Astrocyte (in vitro differentiated cells and primary cell): ENCODE measurements at regions not wholly inside any gene's neighbourhood (a gene's known extent, or its start where the extent isn't known, plus 50 kb on each side); places are given as distances from the start of the nearest gene placed in this dataset.

Experiments used
- DNase-seq: peaks from one replicate; pipeline ENCODE4 v3.0.0-alpha.2; 2010; ENCODE audit warnings: low read depth
- FAIRE-seq: peaks from 2 replicates; lab custom pipeline; 2011; peaks lifted over from hg19 to GRCh38; lab: Jason Lieb, UNC
- H2AFZ ChIP-seq: 2 replicates; pipeline ENCODE4 v1.6.0; 2012; ENCODE audit warnings: low read depth, low read length, inconsistent platforms
- H3K27ac ChIP-seq: 2 replicates; pipeline ENCODE4 v1.5.1; 2011; ENCODE audit warnings: low read depth, low read length, inconsistent platforms
- H3K27me3 ChIP-seq: 2 replicates; pipeline ENCODE4 v1.6.0; 2011; ENCODE audit warnings: low read length, inconsistent platforms; ENCODE audit not compliant: insufficient read depth
- H3K36me3 ChIP-seq: 2 replicates; pipeline ENCODE4 v1.5.1; 2011; ENCODE audit warnings: low read length, inconsistent platforms; ENCODE audit not compliant: insufficient read depth
- H3K4me1 ChIP-seq: 2 replicates; pipeline ENCODE4 v1.5.1; 2011; ENCODE audit warnings: low read length, inconsistent platforms; ENCODE audit not compliant: insufficient read depth
- H3K4me2 ChIP-seq: 2 replicates; pipeline ENCODE4 v1.6.0; 2012; ENCODE audit warnings: low read length, inconsistent platforms
- H3K4me3 ChIP-seq: 2 replicates; pipeline ENCODE4 v1.5.1; 2011; ENCODE audit warnings: low read depth, mild to moderate bottlenecking, low read length, inconsistent platforms; ENCODE audit not compliant: insufficient read depth
- H3K79me2 ChIP-seq: 2 replicates; pipeline ENCODE4 v1.6.0; 2012; ENCODE audit warnings: mild to moderate bottlenecking, low read length, inconsistent platforms; ENCODE audit not compliant: insufficient read depth
- H3K9ac ChIP-seq: 2 replicates; pipeline ENCODE4 v1.6.0; 2012; ENCODE audit warnings: mild to moderate bottlenecking, low read length, inconsistent platforms
- H3K9me3 ChIP-seq: 2 replicates; pipeline ENCODE4 v1.5.1; 2012; ENCODE audit warnings: low read depth, mild to moderate bottlenecking, low read length, inconsistent platforms; ENCODE audit not compliant: insufficient read depth
- H4K20me1 ChIP-seq: 2 replicates; pipeline ENCODE4 v1.6.0; 2012; ENCODE audit warnings: low read length, inconsistent platforms; ENCODE audit not compliant: insufficient read depth
- H3K27ac Mint-ChIP-seq: one replicate; pipeline ENCODE4 v1.8.0; 2021; ENCODE audit warnings: mild to moderate bottlenecking, mixed read lengths; ENCODE audit not compliant: unreplicated experiment
- H3K27me3 Mint-ChIP-seq: one replicate; pipeline ENCODE4 v1.8.0; 2021; ENCODE audit warnings: low read depth, mixed read lengths; ENCODE audit not compliant: unreplicated experiment
- H3K36me3 Mint-ChIP-seq: one replicate; pipeline ENCODE4 v1.8.0; 2021; ENCODE audit warnings: low read depth, mixed read lengths; ENCODE audit not compliant: unreplicated experiment
- H3K4me1 Mint-ChIP-seq: one replicate; pipeline ENCODE4 v1.8.0; 2021; ENCODE audit warnings: low read depth, mixed read lengths; ENCODE audit not compliant: unreplicated experiment
- H3K4me3 Mint-ChIP-seq: one replicate; pipeline ENCODE4 v1.8.0; 2021; ENCODE audit warnings: mild to moderate bottlenecking, moderate library complexity, mixed read lengths; ENCODE audit not compliant: unreplicated experiment
- H3K9me3 Mint-ChIP-seq: one replicate; pipeline ENCODE4 v1.8.0; 2021; ENCODE audit warnings: mild to moderate bottlenecking, mixed read lengths; ENCODE audit not compliant: unreplicated experiment
- CTCF ChIP-seq: IDR thresholded peaks from 2 replicates; pipeline ENCODE4 v1.5.1; 2011; ENCODE audit warnings: low read depth, mild to moderate bottlenecking, inconsistent platforms, low read length, moderate library complexity; ENCODE audit not compliant: insufficient read depth
- EZH2 ChIP-seq: IDR thresholded peaks from 2 replicates; pipeline ENCODE4 v1.6.1; 2012; ENCODE audit warnings: mild to moderate bottlenecking, low read length, inconsistent platforms; ENCODE audit not compliant: insufficient read depth

- Mint-ChIP-seq H3K9me3 (peaks cover 5% of the 10 kb centered on the region), H3K4me3 (no peak overlapping the region), H3K27me3 (peaks cover 9% of the 10 kb centered on the region), H3K4me1 (peaks cover 17% of the 10 kb centered on the region), H3K27ac (no peak overlapping the region), H3K36me3 (no peaks in the 10 kb centered on the region)
- Histone ChIP-seq H3K4me1 (no peaks in the 10 kb centered on the region), H3K79me2 (no peaks in the 10 kb centered on the region), H3K36me3 (no peaks in the 10 kb centered on the region), H3K4me3 (no peak overlapping the region), H3K9ac (no peak overlapping the region), H3K27ac (no peak overlapping the region), H2AFZ (no peak overlapping the region), H3K4me2 (no peak overlapping the region), H3K9me3 (no peaks in the 10 kb centered on the region), H3K27me3 (peaks cover 20% of the 10 kb centered on the region), H4K20me1 (no peaks in the 10 kb centered on the region)
- no peak for FAIRE-seq
- TF ChIP-seq EZH2 (no peak), CTCF (no peak)
- no peak for DNase-seq
Observed at GRCh38 chr4:26077756-26078155, 163.7 kb downstream of the SMIM20 start.

- Mint-ChIP-seq H3K27ac (no peak overlapping the region), H3K4me3 (no peak overlapping the region), H3K27me3 (peaks cover 14% of the 10 kb centered on the region), H3K36me3 (no peaks in the 10 kb centered on the region), H3K4me1 (peaks cover 19% of the 10 kb centered on the region), H3K9me3 (peaks cover 5% of the 10 kb centered on the region)
- Histone ChIP-seq H3K36me3 (no peaks in the 10 kb centered on the region), H3K79me2 (no peaks in the 10 kb centered on the region), H3K9me3 (no peaks in the 10 kb centered on the region), H3K4me3 (no peak overlapping the region), H3K4me1 (peaks cover 17% of the 10 kb centered on the region), H3K27me3 (peaks cover 39% of the 10 kb centered on the region), H3K4me2 (no peak overlapping the region), H3K9ac (no peak overlapping the region), H3K27ac (no peak overlapping the region), H2AFZ (no peak overlapping the region), H4K20me1 (no peaks in the 10 kb centered on the region)
- TF ChIP-seq EZH2 = no peak
- no peak for TF ChIP-seq CTCF
- DNase-seq (no peak), FAIRE-seq (no peak)
Observed at GRCh38 chr4:26080870-26081628, 167.0 kb downstream of the SMIM20 start.

GRCh38 chr4:26081795-26082498 lies 167.9 kb downstream of the SMIM20 start:
- Mint-ChIP-seq H3K27ac (no peak overlapping the region), H3K4me3 (no peak overlapping the region), H3K36me3 (no peaks in the 10 kb centered on the region), H3K4me1 (peaks cover 17% of the 10 kb centered on the region), H3K27me3 (peaks cover 14% of the 10 kb centered on the region), H3K9me3 (peaks cover 5% of the 10 kb centered on the region)
- Histone ChIP-seq H3K36me3 (no peaks in the 10 kb centered on the region), H3K79me2 (no peaks in the 10 kb centered on the region), H3K9ac (no peak overlapping the region), H3K27me3 (peaks cover 46% of the 10 kb centered on the region), H3K9me3 (no peaks in the 10 kb centered on the region), H3K4me3 (no peak overlapping the region), H3K4me1 (peaks cover 17% of the 10 kb centered on the region), H3K27ac (no peak overlapping the region), H4K20me1 (no peaks in the 10 kb centered on the region), H2AFZ (no peak overlapping the region), H3K4me2 (no peak overlapping the region)
- peak; percentile 23 for DNase-seq
- TF ChIP-seq EZH2 (no peak), CTCF (peak; percentile 69)
- FAIRE-seq = peak; percentile 62
